Esophagus squamous epithelium (tissue), 4 donors: ENCODE measurements at regions not wholly inside any gene's neighbourhood (a gene's known extent, or its start where the extent isn't known, plus 50 kb on each side); places are given as distances from the start of the nearest gene placed in this dataset.

Experiments used
- CTCF ChIP-seq, 6 experiments: fragments of 450-650 bp in 4 of 6; fragments of 200-600 bp in 2 of 6; sonication (generic) in 2 of 6; IDR thresholded peaks; one replicate each; pipeline ENCODE4 v1.5.1; 2016 to 2019; ENCODE audit warnings: antibody characterized with exemption in 6 of 6, mild to moderate bottlenecking in 4 of 6, moderate library complexity in 4 of 6
- POLR2A ChIP-seq, 4 donors: fragments of 450-650 bp; IDR thresholded peaks; one replicate each; pipeline ENCODE4 v1.6.1; 2017; ENCODE audit warnings: antibody characterized with exemption in 4 of 4, mild to moderate bottlenecking in 4 of 4, moderate library complexity in 3 of 4

- TF ChIP-seq CTCF (IDR thresholded peaks at IDR 0.05) (no peak), POLR2A (IDR thresholded peaks at IDR 0.05) (no peak)
Observed at GRCh38 chr1:101739146-101739545, 257.6 kb downstream of the OLFM3 start.
